LNCaP clone FGC (cell line): ENCODE measurements at regions not wholly inside any gene's neighbourhood (a gene's known extent, or its start where the extent isn't known, plus 50 kb on each side); places are given as distances from the start of the nearest gene placed in this dataset.

ENCODE experiments used
- DNase-seq: peaks from one replicate; pipeline ENCODE4 v3.0.0-alpha.2; 2011; ENCODE audit warnings: low read depth
- H3K4me3 ChIP-seq: 2 replicates; pipeline ENCODE4 v1.5.1; 2011; ENCODE audit warnings: mild to moderate bottlenecking, low read depth, low read length, control low read depth
- TF ChIP-seq, protein P1 (sequence below): IDR thresholded peaks from 2 replicates; pipeline ENCODE4 v1.5.1; 2012; ENCODE audit warnings: mild to moderate bottlenecking; ENCODE audit not compliant: control insufficient read depth, insufficient read depth; ENCODE audit errors: extremely low read depth

DNA sequence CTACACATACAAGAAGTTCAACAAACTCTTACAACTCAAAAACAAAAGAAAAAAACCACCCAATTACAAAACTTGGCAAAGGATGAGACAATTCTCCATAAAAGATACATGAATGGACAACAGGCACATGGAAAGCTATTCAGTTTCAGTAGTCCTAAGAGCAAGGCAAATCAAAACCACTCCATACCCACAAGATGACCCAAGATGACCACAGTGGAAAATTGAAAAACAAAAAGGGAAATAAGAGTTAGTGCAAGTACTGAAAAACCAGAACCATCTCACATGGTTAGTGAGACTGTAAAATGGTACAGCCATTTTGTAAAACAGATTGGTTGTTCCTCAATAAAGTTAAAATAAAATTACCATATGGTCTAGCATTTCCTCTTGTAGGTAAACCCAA is 287.1 kb upstream of the CDH9 start:
- TF ChIP-seq, protein P1, sequence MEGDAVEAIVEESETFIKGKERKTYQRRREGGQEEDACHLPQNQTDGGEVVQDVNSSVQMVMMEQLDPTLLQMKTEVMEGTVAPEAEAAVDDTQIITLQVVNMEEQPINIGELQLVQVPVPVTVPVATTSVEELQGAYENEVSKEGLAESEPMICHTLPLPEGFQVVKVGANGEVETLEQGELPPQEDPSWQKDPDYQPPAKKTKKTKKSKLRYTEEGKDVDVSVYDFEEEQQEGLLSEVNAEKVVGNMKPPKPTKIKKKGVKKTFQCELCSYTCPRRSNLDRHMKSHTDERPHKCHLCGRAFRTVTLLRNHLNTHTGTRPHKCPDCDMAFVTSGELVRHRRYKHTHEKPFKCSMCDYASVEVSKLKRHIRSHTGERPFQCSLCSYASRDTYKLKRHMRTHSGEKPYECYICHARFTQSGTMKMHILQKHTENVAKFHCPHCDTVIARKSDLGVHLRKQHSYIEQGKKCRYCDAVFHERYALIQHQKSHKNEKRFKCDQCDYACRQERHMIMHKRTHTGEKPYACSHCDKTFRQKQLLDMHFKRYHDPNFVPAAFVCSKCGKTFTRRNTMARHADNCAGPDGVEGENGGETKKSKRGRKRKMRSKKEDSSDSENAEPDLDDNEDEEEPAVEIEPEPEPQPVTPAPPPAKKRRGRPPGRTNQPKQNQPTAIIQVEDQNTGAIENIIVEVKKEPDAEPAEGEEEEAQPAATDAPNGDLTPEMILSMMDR: no peak
- H3K4me3 ChIP-seq: no peak overlapping the region
- no peak for DNase-seq

DNA sequence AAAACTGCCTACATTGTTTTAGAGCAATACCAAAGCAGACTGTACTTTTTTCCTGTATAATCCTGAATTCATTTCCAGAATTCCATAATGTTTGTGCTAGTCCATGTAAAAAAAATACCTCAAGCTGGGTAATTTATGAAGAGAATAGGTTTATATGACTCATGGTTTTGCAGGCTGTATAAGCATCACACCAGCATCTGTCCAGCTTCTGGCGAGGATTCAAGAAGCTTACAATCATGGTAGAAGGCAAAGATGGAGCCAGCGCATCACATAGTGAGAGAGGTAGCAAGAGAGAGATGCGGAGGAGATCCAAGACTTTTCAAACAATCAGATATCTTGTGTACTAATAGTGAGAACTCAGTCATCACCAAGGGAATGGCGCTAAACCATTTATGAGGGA is 280.3 kb upstream of the CDH9 start:
- no peak overlapping the region for H3K4me3 ChIP-seq
- no peak for DNase-seq
- TF ChIP-seq, protein P1: no peak

DNA sequence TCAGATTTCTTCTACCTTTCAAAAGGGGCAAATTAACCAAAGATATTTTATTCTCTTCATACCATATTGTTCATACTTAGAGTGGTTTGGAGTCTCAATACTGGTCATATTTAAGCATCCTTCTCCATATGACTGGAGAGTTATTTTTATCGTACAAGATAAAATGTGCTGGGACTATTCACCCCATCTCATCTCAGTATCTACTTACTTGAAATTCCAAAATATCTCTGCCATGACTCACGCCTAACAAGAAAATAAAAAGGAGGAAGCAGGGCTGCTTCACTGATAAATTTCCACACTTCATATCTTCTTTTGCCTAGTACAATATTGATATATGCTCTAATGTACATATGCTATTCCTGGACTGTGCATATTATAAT is 277.9 kb upstream of the CDH9 start:
- H3K4me3 ChIP-seq: no peak overlapping the region
- no peak for DNase-seq
- TF ChIP-seq, protein P1: no peak

DNA sequence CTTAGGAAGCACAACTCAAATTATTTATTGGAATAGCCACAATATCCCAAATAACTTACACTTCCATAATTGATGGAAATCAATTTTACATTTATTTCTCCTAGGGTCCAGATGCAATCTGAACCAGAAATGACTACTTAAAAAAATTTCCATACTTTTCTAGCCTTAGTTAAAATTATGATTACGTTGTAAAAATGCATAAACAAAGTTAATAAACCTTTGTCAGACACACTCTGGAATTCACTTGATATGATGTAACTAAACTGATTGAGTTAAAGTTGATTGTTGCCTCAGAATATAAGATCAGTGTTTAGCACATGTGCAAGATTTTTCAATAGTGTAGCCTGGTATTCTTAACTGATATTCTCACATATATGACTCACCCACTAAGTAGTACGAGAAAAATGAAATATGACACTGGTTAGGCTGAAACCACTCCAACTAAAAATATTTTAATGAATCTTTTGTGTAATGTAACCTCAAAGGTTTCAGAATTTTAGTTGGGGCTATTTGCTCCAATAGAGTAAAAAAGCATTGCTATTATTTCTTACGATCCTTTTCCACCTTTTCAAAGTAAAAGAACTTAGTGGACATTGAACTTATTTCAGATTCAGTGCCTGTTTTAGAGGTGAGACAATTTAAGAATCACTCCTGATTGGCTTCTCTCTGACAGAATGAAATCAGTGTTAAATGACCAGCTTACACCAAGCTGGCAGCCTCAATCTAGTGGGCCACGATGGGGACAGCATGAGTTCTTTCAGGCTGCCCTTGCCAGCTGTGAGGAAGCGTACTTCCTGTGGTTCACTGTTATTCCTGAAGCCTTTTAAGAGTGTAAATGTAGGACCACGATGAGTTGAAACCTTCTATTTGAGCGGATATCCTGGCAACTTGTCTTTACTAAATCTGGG is 277.2 kb upstream of the CDH9 start:
- H3K4me3 ChIP-seq: no peak overlapping the region
- TF ChIP-seq, protein P1: no peak
- DNase-seq: no peak

DNA sequence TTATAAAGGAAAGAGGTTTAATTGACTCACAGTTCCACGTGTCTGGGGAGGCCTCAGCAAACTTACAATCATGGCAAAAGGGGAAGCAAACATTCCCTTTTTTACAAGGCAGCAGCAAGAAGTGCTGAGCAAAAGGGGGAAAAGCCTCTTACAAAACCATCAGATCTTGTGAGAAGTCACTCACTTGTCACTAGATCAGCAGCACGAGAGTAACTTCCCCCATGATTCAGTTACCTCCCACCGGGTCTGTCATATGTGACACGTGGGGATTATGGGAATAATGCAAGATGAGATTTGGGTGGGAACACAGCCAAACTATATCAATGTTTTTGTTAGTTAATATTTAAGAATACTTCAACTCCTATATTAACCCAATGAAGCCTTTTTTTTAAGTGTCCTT is 275.2 kb upstream of the CDH9 start:
- no peak overlapping the region for H3K4me3 ChIP-seq
- TF ChIP-seq, protein P1: no peak
- DNase-seq: no peak

GRCh38 chr5:27312291-27312893 is 274.0 kb upstream of the CDH9 start:
- H3K4me3 ChIP-seq: no peak overlapping the region
- DNase-seq: no peak
- TF ChIP-seq, protein P1: no peak
